HepG2 (cell line): ENCODE measurements at regions not wholly inside any gene's neighbourhood (a gene's known extent, or its start where the extent isn't known, plus 50 kb on each side); places are given as distances from the start of the nearest gene placed in this dataset.

ENCODE experiments used
- ATAC-seq: fragments of 200-7000 bp; cut with Tn5 transposase; 3 replicates; pipeline ENCODE4 v1.9.1; 2020; ENCODE audit warnings: mild to moderate bottlenecking, moderate library complexity
- BruUV-seq: library from RNA; stranded (reverse); fragments of 400-500 nt; replicated peaks from 2 replicates; lab custom pipeline; 2021; lab: Mats Ljungman, UMichigan
- CTCF ChIA-PET: fragments of 300-600 bp; formaldehyde crosslinking; extraction: SDS; loops from one replicate; lab custom pipeline; 2021; ENCODE audit warnings: low total read pairs, inconsistent platforms, low intra/inter-chr PET ratio; lab: Yijun Ruan, JAX
- POLR2A ChIA-PET: fragments of 350-600 bp; sonication (Branson Sonifier 250); formaldehyde crosslinking; loops from one replicate; lab custom pipeline; 2020; ENCODE audit warnings: antibody characterized with exemption, inconsistent platforms; lab: Yijun Ruan, JAX
- DNase-seq: peaks from one replicate; pipeline ENCODE4 v3.0.0-alpha.2; 2015; ENCODE audit warnings: low spot score
- FAIRE-seq: peaks from 3 replicates; lab custom pipeline; 2011; peaks lifted over from hg19 to GRCh38; lab: Jason Lieb, UNC
- H2AFZ ChIP-seq: one replicate; pipeline ENCODE4 v1.6.1; 2011; ENCODE audit warnings: low read length, inconsistent platforms
- H3K27ac ChIP-seq: fragments of 300-600 bp; 3 replicates; pipeline ENCODE4 v1.8.0; 2011; ENCODE audit warnings: mixed run types, mild to moderate bottlenecking, mixed read lengths, low read length, inconsistent platforms; ENCODE audit not compliant: insufficient read depth; ENCODE audit errors: extremely low read length
- H3K27me3 ChIP-seq, 2 experiments: fragments of 200-600 bp in 1 of 2; 2 replicates in 1 of 2; 3 replicates in 1 of 2; pipeline versions ENCODE4 v1.6.0 to v1.8.0; 2011; ENCODE audit warnings: low read length in 2 of 2, mild to moderate bottlenecking in 2 of 2, moderate library complexity in 2 of 2, inconsistent platforms in 1 of 2; ENCODE audit not compliant: insufficient read depth in 2 of 2, control insufficient read depth in 1 of 2
- H3K36me3 ChIP-seq, 2 experiments: fragments of 200-600 bp in 1 of 2; replicated peaks in 1 of 2; 2 replicates in 1 of 2; 3 replicates in 1 of 2; pipeline versions ENCODE4 v1.5.1 to v1.8.0; 2011; ENCODE audit warnings: low read length in 2 of 2, inconsistent platforms in 1 of 2; ENCODE audit not compliant: insufficient read depth in 2 of 2, control insufficient read depth in 1 of 2
- H3K4me1 ChIP-seq: 2 replicates; pipeline ENCODE4 v1.5.1; 2012; ENCODE audit warnings: low read length, inconsistent platforms; ENCODE audit not compliant: insufficient read depth
- H3K4me2 ChIP-seq: 2 replicates; pipeline ENCODE4 v1.6.0; 2011; ENCODE audit warnings: low read depth, low read length, inconsistent platforms
- H3K4me3 ChIP-seq, 3 experiments: fragments of 200-600 bp in 1 of 3; sonication (generic), shearing (Covaris generic) in 1 of 3; replicated peaks in 1 of 3; 2 replicates each; pipeline ENCODE4 v1.5.1; 2011 to 2016; ENCODE audit warnings: low read length in 3 of 3, inconsistent platforms in 2 of 3, low read depth in 2 of 3, mild to moderate bottlenecking in 2 of 3, control low read depth in 1 of 3, mixed read lengths in 1 of 3; ENCODE audit not compliant: insufficient read depth in 1 of 3
- H3K79me2 ChIP-seq: one replicate; pipeline ENCODE4 v1.6.1; 2011; ENCODE audit warnings: low read length, inconsistent platforms; ENCODE audit not compliant: insufficient read depth
- H3K9ac ChIP-seq: 2 replicates; pipeline ENCODE4 v1.6.0; 2011; ENCODE audit warnings: mild to moderate bottlenecking, low read depth, low read length, inconsistent platforms; ENCODE audit not compliant: insufficient read depth
- H3K9me3 ChIP-seq: 2 replicates; pipeline ENCODE4 v1.5.1; 2012; ENCODE audit warnings: mild to moderate bottlenecking, low read length
- H4K20me1 ChIP-seq: 2 replicates; pipeline ENCODE4 v1.6.0; 2011; ENCODE audit warnings: inconsistent platforms, mild to moderate bottlenecking, low read length, moderate library complexity; ENCODE audit not compliant: insufficient read depth
- ONECUT2 ChIP-seq: sonication (generic); formaldehyde crosslinking; IDR thresholded peaks from 2 replicates; pipeline ENCODE4 v1.4.0; 2020; ENCODE audit warnings: missing genetic modification reagents
- SMARCC2 ChIP-seq: fragments of 450-650 bp; IDR thresholded peaks from 2 replicates; pipeline ENCODE4 v1.6.1; 2017; ENCODE audit warnings: antibody characterized with exemption, mild to moderate bottlenecking
- ZNF331 ChIP-seq: sonication (generic); formaldehyde crosslinking; IDR thresholded peaks from 2 replicates; pipeline ENCODE4 v1.4.0; 2020; ENCODE audit warnings: missing genetic modification reagents
- ZNF446 ChIP-seq: sonication (generic); formaldehyde crosslinking; IDR thresholded peaks from 2 replicates; pipeline ENCODE4 v1.5.0; 2020; ENCODE audit warnings: mild to moderate bottlenecking, missing genetic modification reagents
- WGBS: methylation state at CpG from one replicate; pipeline ENCODE4 v1.1.6; 2017; ENCODE audit warnings: low lambda C conversion rate; 5-methylcytosine and 5-hydroxymethylcytosine counted together
- in situ Hi-C: cut with HindIII; loops from 2 replicates; pipeline ENCODE4 v1.10.0; 2017; ENCODE audit warnings: low pct_unique_long_range_greater_than_20kb; ENCODE audit not compliant: extremely low pct_ligation_motif_present
- intact Hi-C: fragments of 100-400 bp; cut with micrococcal nuclease; formaldehyde crosslinking; loops from one replicate; pipeline ENCODE4 v1.10.0; 2022; ENCODE audit not compliant: unreplicated experiment
- TF ChIP-seq, protein P1 (sequence below): sonication (generic); formaldehyde crosslinking; IDR thresholded peaks from 2 replicates; pipeline ENCODE4 v1.8.1; 2023; ENCODE audit warnings: mild to moderate bottlenecking, missing genetic modification reagents
- TF ChIP-seq, protein P2 (sequence below): sonication (generic); formaldehyde crosslinking; IDR thresholded peaks from 2 replicates; pipeline ENCODE4 v1.4.0; 2020; ENCODE audit warnings: low read depth, missing genetic modification reagents

DNA sequence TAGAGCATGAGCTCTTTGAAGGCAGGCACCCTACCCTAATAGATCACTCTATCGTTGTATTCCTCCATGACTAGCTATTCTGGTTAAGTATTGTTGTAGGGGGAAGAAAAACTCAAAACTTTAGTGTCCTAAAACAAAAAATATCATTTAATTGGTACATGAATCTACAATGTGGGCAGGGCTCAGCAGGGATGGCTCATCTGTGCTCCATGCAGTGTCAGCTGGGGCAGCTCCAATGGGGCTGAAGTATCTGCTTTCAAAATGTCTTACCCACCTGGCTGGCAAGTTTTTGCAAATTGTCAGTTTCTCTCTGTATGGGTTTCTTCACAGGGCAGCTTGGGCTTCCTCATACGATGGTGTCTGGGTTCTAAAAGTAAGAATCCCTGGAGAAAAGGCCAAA, 83.2 kb upstream of the ITGA6 start:
- intact Hi-C loops, result no loop called here
- H3K4me2 ChIP-seq, result no peak overlapping the region
- DNase-seq (no peak), FAIRE-seq (no peak), ATAC-seq (no peak)
- H4K20me1 ChIP-seq, result no peaks in the 10 kb centered on the region
- H2AFZ ChIP-seq, result no peak overlapping the region
- H3K27me3 ChIP-seq, result peaks cover 0 to 3% of the 10 kb centered on the region in 2 experiments; a peak in 1 of 5 replicates
- 40% methylated on average over 2 of the region's 2 CpGs for WGBS
- no peak overlapping the region for H3K4me3 ChIP-seq
- BruUV-seq, result no TSS peak
- H3K4me1 ChIP-seq, result peaks cover 33% of the 10 kb centered on the region
- no peak overlapping the region for H3K27ac ChIP-seq
- in situ Hi-C loops, result no loop called here
- no peaks in the 10 kb centered on the region for H3K36me3 ChIP-seq
- H3K79me2 ChIP-seq, result no peaks in the 10 kb centered on the region
- H3K9ac ChIP-seq, result no peak overlapping the region
- peaks cover 12% of the 10 kb centered on the region for H3K9me3 ChIP-seq
- ChIA-PET POLR2A (no interaction called here), CTCF (no interaction called here)
- peak; percentile 100 for TF ChIP-seq ZNF331 (CRISPR knock-in tag)
- TF ChIP-seq ONECUT2 (CRISPR knock-in tag), result no peak

DNA sequence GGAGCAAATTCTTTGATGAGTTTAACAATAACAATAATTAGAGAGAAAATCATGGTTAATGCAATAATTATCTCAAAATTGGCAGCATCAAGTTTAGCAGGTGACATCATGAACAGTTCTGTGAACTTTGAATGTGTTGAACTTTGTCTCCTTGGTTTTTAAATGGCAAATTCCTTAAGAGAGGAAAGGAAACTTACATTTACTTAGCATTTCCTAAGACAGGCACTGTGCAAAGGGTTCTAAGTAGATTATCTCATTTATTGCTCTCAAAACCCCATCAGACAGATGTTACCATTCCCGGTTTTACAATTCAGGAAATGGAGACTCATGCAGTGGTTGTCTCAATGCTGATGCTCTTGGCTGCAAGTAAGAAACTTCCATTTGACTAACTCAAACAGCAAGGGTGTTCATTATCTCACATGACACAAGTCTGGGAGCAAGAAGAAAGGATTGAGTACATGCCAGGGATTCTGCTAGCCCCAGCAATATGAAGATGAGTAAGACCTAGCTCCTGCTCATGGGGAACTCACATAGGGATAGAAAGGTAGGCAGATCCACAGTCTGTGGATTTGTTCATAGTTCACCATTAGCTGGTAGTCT, 81.3 kb upstream of the ITGA6 start:
- no peak overlapping the region for H2AFZ ChIP-seq
- H3K27ac ChIP-seq, result no peak overlapping the region
- H3K9ac ChIP-seq, result no peak overlapping the region
- H3K4me1 ChIP-seq, result peaks cover 14% of the 10 kb centered on the region
- H4K20me1 ChIP-seq, result no peaks in the 10 kb centered on the region
- no peaks in the 10 kb centered on the region for H3K36me3 ChIP-seq
- no peak overlapping the region for H3K4me2 ChIP-seq
- H3K9me3 ChIP-seq, result peaks cover 12% of the 10 kb centered on the region
- no peak overlapping the region for H3K4me3 ChIP-seq
- ChIA-PET POLR2A (no interaction called here), CTCF (no interaction called here)
- TF ChIP-seq ZNF446 (CRISPR knock-in tag) (no peak), SMARCC2 (no peak)
- TF ChIP-seq, protein P1, sequence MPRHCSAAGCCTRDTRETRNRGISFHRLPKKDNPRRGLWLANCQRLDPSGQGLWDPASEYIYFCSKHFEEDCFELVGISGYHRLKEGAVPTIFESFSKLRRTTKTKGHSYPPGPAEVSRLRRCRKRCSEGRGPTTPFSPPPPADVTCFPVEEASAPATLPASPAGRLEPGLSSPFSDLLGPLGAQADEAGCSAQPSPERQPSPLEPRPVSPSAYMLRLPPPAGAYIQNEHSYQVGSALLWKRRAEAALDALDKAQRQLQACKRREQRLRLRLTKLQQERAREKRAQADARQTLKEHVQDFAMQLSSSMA, result no peak
- TF ChIP-seq, protein P2, sequence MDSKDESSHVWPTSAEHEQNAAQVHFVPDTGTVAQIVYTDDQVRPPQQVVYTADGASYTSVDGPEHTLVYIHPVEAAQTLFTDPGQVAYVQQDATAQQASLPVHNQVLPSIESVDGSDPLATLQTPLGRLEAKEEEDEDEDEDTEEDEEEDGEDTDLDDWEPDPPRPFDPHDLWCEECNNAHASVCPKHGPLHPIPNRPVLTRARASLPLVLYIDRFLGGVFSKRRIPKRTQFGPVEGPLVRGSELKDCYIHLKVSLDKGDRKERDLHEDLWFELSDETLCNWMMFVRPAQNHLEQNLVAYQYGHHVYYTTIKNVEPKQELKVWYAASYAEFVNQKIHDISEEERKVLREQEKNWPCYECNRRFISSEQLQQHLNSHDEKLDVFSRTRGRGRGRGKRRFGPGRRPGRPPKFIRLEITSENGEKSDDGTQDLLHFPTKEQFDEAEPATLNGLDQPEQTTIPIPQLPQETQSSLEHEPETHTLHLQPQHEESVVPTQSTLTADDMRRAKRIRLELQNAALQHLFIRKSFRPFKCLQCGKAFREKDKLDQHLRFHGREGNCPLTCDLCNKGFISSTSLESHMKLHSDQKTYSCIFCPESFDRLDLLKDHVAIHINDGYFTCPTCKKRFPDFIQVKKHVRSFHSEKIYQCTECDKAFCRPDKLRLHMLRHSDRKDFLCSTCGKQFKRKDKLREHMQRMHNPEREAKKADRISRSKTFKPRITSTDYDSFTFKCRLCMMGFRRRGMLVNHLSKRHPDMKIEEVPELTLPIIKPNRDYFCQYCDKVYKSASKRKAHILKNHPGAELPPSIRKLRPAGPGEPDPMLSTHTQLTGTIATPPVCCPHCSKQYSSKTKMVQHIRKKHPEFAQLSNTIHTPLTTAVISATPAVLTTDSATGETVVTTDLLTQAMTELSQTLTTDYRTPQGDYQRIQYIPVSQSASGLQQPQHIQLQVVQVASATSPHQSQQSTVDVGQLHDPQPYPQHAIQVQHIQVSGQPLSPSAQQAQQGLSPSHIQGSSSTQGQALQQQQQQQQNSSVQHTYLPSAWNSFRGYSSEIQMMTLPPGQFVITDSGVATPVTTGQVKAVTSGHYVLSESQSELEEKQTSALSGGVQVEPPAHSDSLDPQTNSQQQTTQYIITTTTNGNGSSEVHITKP (CRISPR knock-in tag), result no peak
- H3K27me3 ChIP-seq, result peaks cover 0 to 3% of the 10 kb centered on the region in 2 experiments; a peak in 1 of 5 replicates
- intact Hi-C loops (no loop called here), in situ Hi-C loops (no loop called here)
- no peak for DNase-seq
- WGBS, result 65% methylated on average over 1 of the region's 1 CpG
- H3K79me2 ChIP-seq, result no peaks in the 10 kb centered on the region
- FAIRE-seq, result no peak
- no peak for ATAC-seq
- BruUV-seq, result no TSS peak
